NCI-H2227 (cell line): ENCODE measurements at regions not wholly inside any gene's neighbourhood (a gene's known extent, or its start where the extent isn't known, plus 50 kb on each side); places are given as distances from the start of the nearest gene placed in this dataset.

ENCODE experiments used
- DNase-seq: peaks from one replicate; lab custom pipeline; 2025; ENCODE audit not compliant: unreplicated experiment; lab: John Stamatoyannopoulos, UW

- no peak for DNase-seq
Observed at GRCh38 chr12:86837246-86837645, 581.1 kb upstream of the MGAT4C start.

GRCh38 chr12:86834217-86834616 is 578.0 kb upstream of the MGAT4C start:
- no peak for DNase-seq

- no peak for DNase-seq
Observed at GRCh38 chr12:86827409-86827808, 571.2 kb upstream of the MGAT4C start.

- no peak for DNase-seq
Observed at GRCh38 chr12:86826051-86826450, 569.9 kb upstream of the MGAT4C start.

DNA sequence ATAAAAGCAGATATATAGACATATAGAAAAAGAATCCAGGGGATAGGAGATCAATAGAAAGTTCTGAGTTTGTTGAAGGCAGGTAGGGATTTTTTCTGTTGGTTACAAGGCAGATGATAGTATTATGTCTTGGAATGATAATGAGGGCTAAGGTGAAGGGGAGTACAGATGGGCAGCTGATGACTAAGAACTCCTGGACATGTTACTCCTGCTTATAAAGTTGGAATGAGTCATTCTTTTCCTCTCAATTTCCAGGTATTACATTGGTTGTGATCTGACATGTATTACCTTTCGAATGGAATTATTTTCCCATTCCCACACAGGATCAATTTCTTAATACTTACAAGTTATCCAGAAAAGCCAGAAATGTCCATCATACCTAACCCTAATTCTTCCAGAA is 545.2 kb upstream of the MGAT4C start:
- no peak for DNase-seq

GRCh38 chr12:86799616-86800015 is 543.4 kb upstream of the MGAT4C start:
- DNase-seq, result no peak

- DNase-seq, result no peak
Observed at GRCh38 chr12:86796550-86796949, 540.4 kb upstream of the MGAT4C start.

- DNase-seq, result no peak
Observed at GRCh38 chr12:86788661-86789060, 532.5 kb upstream of the MGAT4C start.

DNA sequence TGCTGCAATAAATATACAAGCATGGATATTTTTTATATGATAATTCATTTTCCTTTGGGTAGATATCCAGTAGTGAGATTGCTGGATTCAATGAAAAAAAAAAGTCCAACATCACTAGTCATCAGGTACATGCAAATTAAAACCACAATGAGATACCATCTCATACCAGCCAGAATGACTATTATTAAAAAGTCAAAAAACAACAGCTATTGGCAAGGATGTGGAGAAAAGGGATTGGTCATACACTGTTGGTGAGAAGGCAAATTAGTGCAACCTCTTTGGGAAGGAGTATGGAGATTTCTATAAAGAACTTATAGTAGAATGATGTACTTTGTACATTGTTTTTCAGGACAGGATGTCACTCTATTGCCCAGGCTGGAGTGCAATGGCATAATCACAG is 531.2 kb upstream of the MGAT4C start:
- no peak for DNase-seq

- no peak for DNase-seq
Observed at GRCh38 chr12:86777325-86777724, 521.1 kb upstream of the MGAT4C start.

DNA sequence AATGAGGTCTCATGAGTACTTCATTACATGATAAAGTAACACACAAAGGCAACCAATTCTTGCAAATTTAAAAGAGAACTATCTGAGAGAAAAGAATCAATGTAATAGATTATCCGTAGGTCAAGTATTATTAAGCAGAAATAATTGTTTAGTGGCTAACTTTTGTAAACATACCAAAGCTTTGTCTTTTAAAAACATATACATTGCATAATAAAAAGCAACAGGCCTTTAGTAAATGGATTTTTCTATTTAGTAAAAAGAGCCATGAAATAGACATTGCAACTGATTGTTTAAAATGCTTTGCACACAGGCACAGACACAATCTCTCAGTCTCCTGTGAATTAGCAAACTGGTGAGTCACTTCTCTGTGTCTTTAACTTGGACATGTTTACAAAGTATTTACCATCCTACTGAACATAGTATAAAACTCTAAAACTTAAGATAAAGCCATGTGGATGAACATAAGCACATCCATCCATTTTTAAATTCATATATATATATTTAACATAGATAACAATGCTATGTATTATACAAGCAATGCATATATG is 518.7 kb upstream of the MGAT4C start:
- no peak for DNase-seq

DNA sequence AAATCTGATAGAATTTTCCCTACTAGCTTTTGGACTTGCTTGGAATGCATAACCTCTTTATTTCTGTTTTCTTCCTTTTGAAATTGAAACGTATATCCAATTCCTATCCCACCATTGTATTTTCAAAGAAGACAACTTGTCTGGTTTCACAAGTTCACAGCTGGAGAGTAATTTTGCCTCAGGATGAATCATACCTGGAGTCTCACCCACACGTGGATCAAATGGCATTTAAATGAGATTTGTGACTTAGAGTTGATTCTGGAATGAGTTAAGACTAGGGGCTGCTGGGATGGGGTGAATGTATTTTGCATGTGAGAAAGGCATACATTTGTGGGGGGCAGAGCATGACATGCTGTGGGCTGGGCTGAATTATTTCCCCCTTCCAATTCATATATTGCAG is 516.5 kb upstream of the MGAT4C start:
- no peak for DNase-seq

DNA sequence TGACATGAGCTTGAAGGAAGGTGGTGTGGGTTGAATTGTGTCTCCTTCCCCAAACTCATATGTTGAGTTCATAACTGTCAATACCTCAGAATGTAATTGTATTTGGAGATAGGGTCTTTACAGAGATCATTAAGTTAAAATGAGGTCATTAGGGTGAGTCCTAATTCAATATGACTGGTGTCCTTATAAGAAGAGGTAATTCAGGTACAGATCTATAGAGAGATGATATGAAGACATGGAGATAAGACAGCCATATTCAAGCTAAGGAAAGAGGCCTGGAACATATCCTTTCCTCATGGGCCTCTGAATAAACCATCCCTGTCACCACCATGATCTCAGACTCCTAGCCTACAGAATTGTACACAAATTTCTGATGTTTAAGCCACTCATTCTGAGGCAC is 514.7 kb upstream of the MGAT4C start:
- DNase-seq, result no peak

DNA sequence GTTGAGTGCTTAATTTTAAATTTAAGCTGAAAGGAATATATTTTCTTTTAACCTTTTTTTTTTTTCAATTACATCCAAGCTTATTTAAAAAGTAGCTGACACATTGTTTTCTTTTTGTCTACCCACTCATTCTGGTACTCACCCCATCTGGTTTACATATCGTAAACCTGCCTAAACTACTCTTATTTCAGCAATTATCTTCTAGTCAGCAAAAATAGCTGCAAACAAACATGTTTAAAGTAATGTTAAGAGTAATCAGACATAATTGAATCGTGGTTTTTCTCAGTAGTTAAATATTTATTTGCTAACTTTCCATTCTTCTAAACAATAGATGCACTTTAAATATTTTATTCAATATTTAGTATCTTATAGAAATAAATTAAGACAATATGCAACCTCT is 492.7 kb upstream of the MGAT4C start:
- DNase-seq, result no peak

GRCh38 chr12:86744547-86745212 is 488.5 kb upstream of the MGAT4C start:
- DNase-seq, result no peak

DNA sequence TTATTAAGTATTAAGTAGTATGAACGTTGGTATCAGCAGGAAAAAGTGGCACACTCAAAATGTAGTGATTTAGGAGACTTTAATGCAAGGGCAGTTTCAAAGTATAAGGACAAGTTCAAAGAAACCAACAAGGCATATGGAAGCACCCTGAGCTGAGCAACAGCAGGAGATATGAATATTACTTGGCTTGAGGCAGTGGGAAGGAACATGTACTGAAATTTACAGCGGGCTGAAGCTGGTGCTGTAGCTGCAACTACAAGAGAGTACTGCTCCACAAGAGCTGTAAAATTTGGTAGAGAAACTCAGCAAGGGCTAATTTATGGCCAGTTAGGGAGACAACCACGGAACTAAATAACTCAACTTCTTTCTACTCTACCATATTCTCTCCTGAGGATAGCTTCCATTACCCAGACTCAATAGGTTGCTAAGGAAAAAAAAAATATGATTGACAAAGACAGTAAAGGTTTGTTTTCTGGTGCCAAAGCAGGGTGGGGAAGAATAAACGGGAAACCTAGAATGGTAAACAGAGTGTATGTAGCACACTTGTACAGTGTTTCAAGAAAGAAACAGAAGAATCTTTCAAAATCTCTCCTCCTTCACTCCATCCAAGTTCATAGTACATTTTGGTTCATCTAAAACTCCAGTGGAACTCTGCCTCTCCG is 487.8 kb upstream of the MGAT4C start:
- DNase-seq, result no peak

DNA sequence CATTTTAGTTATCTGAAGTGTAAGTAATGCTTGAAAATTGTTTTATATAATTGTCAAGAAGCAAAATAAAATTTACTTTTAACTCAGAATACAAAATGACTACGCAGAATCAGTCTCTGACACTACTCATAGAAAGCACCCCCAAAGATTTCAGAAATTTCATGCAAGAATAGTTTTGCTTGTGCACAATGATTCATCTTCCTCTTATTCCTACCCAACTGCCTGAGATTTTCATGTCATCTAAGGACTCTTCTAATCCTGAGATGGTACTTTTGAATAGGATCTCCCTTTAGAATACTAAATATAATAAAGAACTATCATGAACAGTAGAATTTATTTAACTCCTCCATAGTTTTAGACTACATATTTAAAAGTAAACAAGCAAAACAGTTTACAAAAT is 485.3 kb upstream of the MGAT4C start:
- no peak for DNase-seq

GRCh38 chr12:86735851-86736250 is 479.7 kb upstream of the MGAT4C start:
- DNase-seq, result no peak

DNA sequence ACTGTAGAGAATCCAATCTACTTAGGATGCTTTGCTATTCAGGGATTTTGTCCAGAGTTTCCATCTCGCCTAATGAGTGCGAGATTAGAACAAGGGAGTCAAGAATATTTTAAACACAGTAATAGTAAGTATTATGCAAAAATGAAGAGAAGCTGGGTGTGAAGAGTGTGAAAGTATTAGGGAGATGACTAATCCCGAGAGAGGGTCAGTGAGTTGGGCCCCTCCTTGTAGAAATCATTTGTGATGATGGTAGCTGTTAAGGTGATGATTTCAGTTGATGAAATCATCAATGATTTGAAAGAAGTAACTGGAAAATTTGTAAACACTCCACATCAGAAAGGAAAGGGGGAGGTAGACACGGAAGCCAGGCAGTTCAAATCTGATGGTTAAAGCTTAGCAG is 478.9 kb upstream of the MGAT4C start:
- DNase-seq, result no peak

GRCh38 chr12:86730233-86730632 is 474.0 kb upstream of the MGAT4C start:
- no peak for DNase-seq

GRCh38 chr12:86729739-86730138 is 473.5 kb upstream of the MGAT4C start:
- peak; percentile 15 for DNase-seq

DNA sequence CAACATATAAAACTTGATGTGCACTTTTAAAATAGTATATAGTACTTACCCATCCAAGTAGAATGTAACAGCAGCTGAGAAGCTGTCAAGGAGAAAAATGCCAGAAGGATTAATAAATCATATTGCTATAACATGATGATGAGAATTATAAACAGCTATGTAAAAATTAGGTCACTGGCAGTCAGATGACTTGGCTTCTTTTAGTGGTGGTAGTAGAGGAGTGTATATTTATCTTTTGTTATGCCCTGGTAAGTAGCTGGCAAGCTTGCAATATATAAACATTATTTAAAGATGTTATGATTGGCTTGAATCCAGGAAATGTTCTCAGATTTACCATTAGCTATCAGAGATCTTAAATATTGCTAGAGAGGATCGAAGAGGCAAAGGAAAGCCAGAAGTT is 471.0 kb upstream of the MGAT4C start:
- DNase-seq, result peak; percentile 9

GRCh38 chr12:86724716-86725115 is 468.5 kb upstream of the MGAT4C start:
- DNase-seq, result no peak
